DMS114 treated with DMSO at 0.1 percent for 48 hours (cell line): ENCODE measurements at regions not wholly inside any gene's neighbourhood (a gene's known extent, or its start where the extent isn't known, plus 50 kb on each side); places are given as distances from the start of the nearest gene placed in this dataset.
"Not testable (repeated sequence)": the region's sequence is repeated elsewhere in the genome, so short reads cannot be mapped to it uniquely, and the experiment has no call there.

Experiments used
- DNase-seq: peaks from one replicate; lab custom pipeline; 2025; ENCODE audit not compliant: unreplicated experiment; lab: John Stamatoyannopoulos, UW

GRCh38 chr4:13678186-13678924, 50.8 kb upstream of the BOD1L1 start:
- no peak for DNase-seq

GRCh38 chr4:13681570-13681969, 54.0 kb upstream of the BOD1L1 start:
- no peak for DNase-seq

- no peak for DNase-seq
Measured at GRCh38 chr4:13694256-13694655, 66.7 kb upstream of the BOD1L1 start.

GRCh38 chr4:13698296-13698695, 70.8 kb upstream of the BOD1L1 start:
- DNase-seq, result no peak

GRCh38 chr4:13700021-13700857, 72.7 kb upstream of the BOD1L1 start:
- no peak for DNase-seq

GRCh38 chr4:13700858-13701140, 73.3 kb upstream of the BOD1L1 start:
- not testable (repeated sequence) for DNase-seq

GRCh38 chr4:13701937-13702446, 74.5 kb upstream of the BOD1L1 start:
- no peak for DNase-seq

GRCh38 chr4:13703096-13703495, 75.6 kb upstream of the BOD1L1 start:
- no peak for DNase-seq

- DNase-seq, result no peak
Measured at GRCh38 chr4:13704035-13704434, 76.5 kb upstream of the BOD1L1 start.

- DNase-seq, result no peak
Measured at GRCh38 chr4:13704761-13705160, 77.2 kb upstream of the BOD1L1 start.

GRCh38 chr4:13705521-13706041, 78.1 kb upstream of the BOD1L1 start:
- no peak for DNase-seq

GRCh38 chr4:13706120-13706519, 78.6 kb upstream of the BOD1L1 start:
- DNase-seq, result no peak

GRCh38 chr4:13706716-13707115, 79.2 kb upstream of the BOD1L1 start:
- DNase-seq, result no peak

GRCh38 chr4:13710246-13710885, 82.8 kb upstream of the BOD1L1 start:
- DNase-seq, result no peak

GRCh38 chr4:13711233-13711785, 83.8 kb upstream of the BOD1L1 start:
- DNase-seq, result no peak

- no peak for DNase-seq
Measured at GRCh38 chr4:13721894-13722293, 94.4 kb upstream of the BOD1L1 start.

- DNase-seq, result no peak
Measured at GRCh38 chr4:13722649-13723048, 95.1 kb upstream of the BOD1L1 start.

- no peak for DNase-seq
Measured at GRCh38 chr4:13728761-13729160, 101.2 kb upstream of the BOD1L1 start.

GRCh38 chr4:13731019-13731418, 103.5 kb upstream of the BOD1L1 start:
- no peak for DNase-seq

GRCh38 chr4:13733817-13734216, 106.3 kb upstream of the BOD1L1 start:
- no peak for DNase-seq

GRCh38 chr4:13750594-13750993, 123.1 kb upstream of the BOD1L1 start:
- DNase-seq, result no peak
